ENCODE measurements at regions not wholly inside any gene's neighbourhood (a gene's known extent, or its start where the extent isn't known, plus 50 kb on each side); places are given as distances from the start of the nearest gene placed in this dataset.

DNA sequence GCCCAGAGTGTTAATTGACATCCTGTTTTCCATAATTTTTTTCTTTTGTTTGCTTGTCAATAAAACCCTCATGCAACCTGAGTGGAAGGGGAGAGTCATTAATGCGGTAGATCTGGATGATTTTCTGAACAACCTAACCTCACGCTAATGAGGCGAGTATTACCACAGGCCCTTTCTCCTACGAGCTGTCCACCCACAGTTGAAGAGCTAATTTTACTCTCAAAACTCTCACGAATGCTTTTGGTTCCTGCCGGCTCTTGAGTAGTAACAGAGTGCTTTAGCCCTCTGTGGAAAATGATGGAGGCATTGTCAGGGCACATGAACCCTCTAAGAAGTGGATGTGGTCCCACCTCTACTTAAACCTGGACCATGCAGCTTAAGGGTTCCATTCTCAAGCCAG, 491.3 kb upstream of the RBFOX1 start:
- intact Hi-C loops (cut with micrococcal nuclease) (no loop called here), in situ Hi-C loops (cut with MboI; ENCODE audit: low sequenced_read_pairs) (no loop called here), dilution Hi-C loops (cut with HindIII; ENCODE audit: low sequenced_read_pairs, unreplicated experiment) (no loop called here)
- Histone ChIP-seq H2BK20ac (ENCODE audit: low read depth, low read length) (no peak overlapping the region), H2BK5ac (ENCODE audit: low read depth, low read length, poor library complexity, severe bottlenecking) (no peak overlapping the region), H3K23ac (ENCODE audit: low read depth, low read length) (no peak overlapping the region), H2AFZ (replicated peaks; ENCODE audit: low read length, poor library complexity) (no peak overlapping the region), H4K20me1 (ENCODE audit: insufficient read depth, low read length) (no peaks in the 10 kb centered on the region), H2AK5ac (ENCODE audit: low read depth, low read length) (no peak overlapping the region), H3K56ac (ENCODE audit: extremely low read depth, insufficient read depth, low read length) (no peak overlapping the region), H2BK15ac (ENCODE audit: low read depth, low read length) (no peak overlapping the region), H4K8ac (ENCODE audit: low read depth in 2 of 2, low read length in 2 of 2) (no peak overlapping the region), H3K27ac (ENCODE audit: insufficient read depth, low read length) (no peak overlapping the region), H3K4me2 (ENCODE audit: low read depth, low read length) (no peak overlapping the region), H3K18ac (ENCODE audit: low read depth, low read length) (no peak overlapping the region), H4K91ac (ENCODE audit: insufficient read depth, low read depth, low read length) (no peak overlapping the region), H3K36me3 (ENCODE audit: control insufficient read depth, insufficient read depth, low read length) (no peaks in the 10 kb centered on the region), H2BK120ac (ENCODE audit: low read depth, low read length) (no peak overlapping the region), H3K4me1 (ENCODE audit: control insufficient read depth, insufficient read depth, low read length) (no peaks in the 10 kb centered on the region), H3K79me1 (ENCODE audit: low read depth in 1 of 2, low read length in 2 of 2) (no peaks in the 10 kb centered on the region), H3K27me3 (ENCODE audit: control insufficient read depth, insufficient read depth, low read length) (no peaks in the 10 kb centered on the region), H3K9ac (ENCODE audit: low read depth, low read length) (no peak overlapping the region), H3K4me3 (ENCODE audit: insufficient read depth, low read depth, low read length) (no peak overlapping the region), H3K14ac (replicated peaks; ENCODE audit: low read depth, low read length) (no peak overlapping the region), H3K9me1 (ENCODE audit: insufficient read depth, low read length) (no peaks in the 10 kb centered on the region), H4K5ac (ENCODE audit: low read depth, low read length) (no peak overlapping the region), H3K4ac (ENCODE audit: low read depth, low read length) (no peak overlapping the region), H2AK9ac (replicated peaks; ENCODE audit: low read depth, low read length, poor library complexity) (no peak overlapping the region), H3K9me3 (ENCODE audit: control insufficient read depth, insufficient read depth, low read length) (peaks cover 6% of the 10 kb centered on the region; the same call in 1 of the 2 replicates)
- ChIA-PET POLR2A (ENCODE audit: unreplicated experiment) (no interaction called here), CTCF (no interaction called here)
- ATAC-seq (ENCODE audit: low read depth) = no peak
- no CpG with 5 or more reads among the region's 6 CpGs for WGBS, 2 experiments (ENCODE audit: extremely low coverage in 2 of 2, insufficient read length in 1 of 2)
- no peak for DNase-seq
- TF ChIP-seq, protein P1, sequence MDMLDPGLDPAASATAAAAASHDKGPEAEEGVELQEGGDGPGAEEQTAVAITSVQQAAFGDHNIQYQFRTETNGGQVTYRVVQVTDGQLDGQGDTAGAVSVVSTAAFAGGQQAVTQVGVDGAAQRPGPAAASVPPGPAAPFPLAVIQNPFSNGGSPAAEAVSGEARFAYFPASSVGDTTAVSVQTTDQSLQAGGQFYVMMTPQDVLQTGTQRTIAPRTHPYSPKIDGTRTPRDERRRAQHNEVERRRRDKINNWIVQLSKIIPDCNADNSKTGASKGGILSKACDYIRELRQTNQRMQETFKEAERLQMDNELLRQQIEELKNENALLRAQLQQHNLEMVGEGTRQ (IDR thresholded peaks at IDR 0.05; ENCODE audit: low read depth, low read length) = no peak
- TF ChIP-seq RCOR1 (IDR thresholded peaks at IDR 0.05; ENCODE audit: insufficient replicate concordance, low read length) (no peak), CEBPB (IDR thresholded peaks at IDR 0.05; ENCODE audit: low read depth, low read length) (no peak), BHLHE40 (IDR thresholded peaks at IDR 0.05; ENCODE audit: low read depth, low read length) (no peak)
- BruUV-seq (replicated peaks) = no TSS peak
